Prostate gland (tissue), 2 donors: ENCODE measurements at regions not wholly inside any gene's neighbourhood (a gene's known extent, or its start where the extent isn't known, plus 50 kb on each side); places are given as distances from the start of the nearest gene placed in this dataset.

ENCODE experiments used
- DNase-seq: peaks from one replicate; pipeline ENCODE4 v3.0.0-alpha.2; 2019; ENCODE audit warnings: low spot score
- H3K27ac ChIP-seq, 2 donors: fragments of 200-600 bp; sonication (generic); 2 replicates each; pipeline ENCODE4 v1.5.1; 2017 to 2019
- H3K27me3 ChIP-seq: fragments of 200-600 bp; sonication (generic); replicated peaks from 2 replicates; pipeline ENCODE4 v1.5.1; 2019; ENCODE audit not compliant: insufficient read depth
- H3K36me3 ChIP-seq, 2 donors: fragments of 200-600 bp; sonication (generic); 1 replicate in 1 of 2; 2 replicates in 1 of 2; pipeline versions ENCODE4 v1.5.1 to v1.8.1; 2017 to 2019
- H3K4me1 ChIP-seq: fragments of 200-600 bp; sonication (generic); replicated peaks from 2 replicates; pipeline ENCODE4 v1.5.1; 2019
- H3K4me3 ChIP-seq, 2 donors: fragments of 200-600 bp; sonication (generic); 2 replicates each; pipeline ENCODE4 v1.5.1; 2017 to 2019
- H3K9me3 ChIP-seq: fragments of 200-600 bp; sonication (generic); 2 replicates; pipeline ENCODE4 v1.5.1; 2017
- CTCF ChIP-seq, 4 experiments: fragments of 200-600 bp in 2 of 4; fragments of 450-650 bp in 2 of 4; sonication (generic) in 2 of 4; IDR thresholded peaks; 1 replicate in 3 of 4; 2 replicates in 1 of 4; pipeline ENCODE4 v1.5.1; 2016 to 2019; ENCODE audit warnings: antibody characterized with exemption in 4 of 4, mild to moderate bottlenecking in 2 of 4, moderate library complexity in 2 of 4
- POLR2A ChIP-seq: fragments of 450-650 bp; IDR thresholded peaks from one replicate; pipeline ENCODE4 v1.6.1; 2016; ENCODE audit warnings: antibody characterized with exemption, mild to moderate bottlenecking
- POLR2AphosphoS5 ChIP-seq: sonication (generic); formaldehyde crosslinking; IDR thresholded peaks from one replicate; pipeline ENCODE4 v1.6.1; 2017; ENCODE audit warnings: antibody characterized with exemption
- WGBS: methylation state at CpG from one replicate; pipeline ENCODE4 v1.1.5; 2018; 5-methylcytosine and 5-hydroxymethylcytosine counted together
- intact Hi-C: fragments of 100-400 bp; cut with DNase I; formaldehyde crosslinking; loops from one replicate; pipeline ENCODE4 v1.14.2; 2022

DNA sequence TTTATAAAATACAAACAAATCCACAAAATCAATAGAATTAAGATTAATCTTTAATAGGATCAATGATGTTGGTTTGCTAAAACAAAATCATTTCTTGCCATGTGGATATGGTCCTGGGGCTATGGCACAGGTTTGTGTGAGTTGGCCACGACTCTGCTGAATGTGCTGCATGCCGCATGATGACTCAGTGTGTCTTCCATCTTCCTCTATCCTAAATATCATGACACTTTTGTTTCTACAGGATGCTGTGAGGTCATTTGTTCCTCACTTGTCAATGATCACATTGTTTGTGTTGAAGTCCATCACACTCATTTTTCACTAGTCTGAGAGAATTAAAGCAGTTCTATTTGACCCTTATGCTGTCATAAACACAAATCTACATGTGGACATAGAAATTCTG lies 167.2 kb upstream of the ZBED5 start:
- WGBS, result 77% methylated on average over 2 of the region's 2 CpGs

GRCh38 chr11:11022125-11022730 lies 164.4 kb upstream of the ZBED5 start:
- DNase-seq, result no peak
- TF ChIP-seq POLR2A, result no peak
- TF ChIP-seq CTCF (IDR thresholded peaks at IDR 0.05), result peak in 3 of 4 experiments; percentile 55 to 71 (median 66)
- H3K4me1 ChIP-seq, result no peaks in the 10 kb centered on the region
- 20% methylated on average over 4 of the region's 4 CpGs for WGBS
- no peak overlapping the region for H3K4me3 ChIP-seq
- intact Hi-C loops, result loop anchor here (5.0 kb wide), 1 partner anchor 230 kb away; no protein-coding TSS in a partner anchor
- no peaks in the 10 kb centered on the region for H3K9me3 ChIP-seq
- H3K36me3 ChIP-seq, result no peaks in the 10 kb centered on the region
- no peak overlapping the region for H3K27ac ChIP-seq
- no peaks in the 10 kb centered on the region for H3K27me3 ChIP-seq

More for the DNA sequence above, 167.2 kb upstream of the ZBED5 start:
- Histone ChIP-seq H3K27ac (no peak overlapping the region), H3K27me3 (no peaks in the 10 kb centered on the region), H3K36me3 (no peaks in the 10 kb centered on the region), H3K4me3 (no peak overlapping the region), H3K9me3 (no peaks in the 10 kb centered on the region), H3K4me1 (no peaks in the 10 kb centered on the region)
- intact Hi-C loops, result no loop called here
- no peak for DNase-seq
- TF ChIP-seq CTCF (IDR thresholded peaks at IDR 0.05) (no peak), POLR2AphosphoS5 (no peak), POLR2A (no peak)

GRCh38 chr11:11021563-11021962 lies 163.7 kb upstream of the ZBED5 start:
- Histone ChIP-seq H3K4me1 (no peaks in the 10 kb centered on the region), H3K4me3 (no peak overlapping the region), H3K27ac (no peak overlapping the region), H3K36me3 (no peaks in the 10 kb centered on the region), H3K27me3 (no peaks in the 10 kb centered on the region), H3K9me3 (no peaks in the 10 kb centered on the region)
- DNase-seq, result no peak
- intact Hi-C loops, result loop anchor here (2.0 to 5.0 kb wide), 2 partner anchors 87 to 229 kb away; no protein-coding TSS in a partner anchor
- TF ChIP-seq POLR2AphosphoS5 (no peak), POLR2A (no peak), CTCF (IDR thresholded peaks at IDR 0.05) (no peak)
- 83% methylated on average over 4 of the region's 4 CpGs for WGBS

GRCh38 chr11:11020747-11021149 lies 162.9 kb upstream of the ZBED5 start:
- TF ChIP-seq POLR2AphosphoS5, result no peak
- no peak for TF ChIP-seq CTCF (IDR thresholded peaks at IDR 0.05)
- no peak for TF ChIP-seq POLR2A
- Histone ChIP-seq H3K36me3 (no peaks in the 10 kb centered on the region), H3K27ac (no peak overlapping the region), H3K9me3 (no peaks in the 10 kb centered on the region), H3K4me1 (no peaks in the 10 kb centered on the region), H3K4me3 (no peak overlapping the region), H3K27me3 (no peaks in the 10 kb centered on the region)
- no peak for DNase-seq
- 37% methylated on average over 6 of the region's 6 CpGs for WGBS
- intact Hi-C loops, result loop anchor here (2.0 to 5.0 kb wide), 2 partner anchors 86 to 228 kb away; no protein-coding TSS in a partner anchor

DNA sequence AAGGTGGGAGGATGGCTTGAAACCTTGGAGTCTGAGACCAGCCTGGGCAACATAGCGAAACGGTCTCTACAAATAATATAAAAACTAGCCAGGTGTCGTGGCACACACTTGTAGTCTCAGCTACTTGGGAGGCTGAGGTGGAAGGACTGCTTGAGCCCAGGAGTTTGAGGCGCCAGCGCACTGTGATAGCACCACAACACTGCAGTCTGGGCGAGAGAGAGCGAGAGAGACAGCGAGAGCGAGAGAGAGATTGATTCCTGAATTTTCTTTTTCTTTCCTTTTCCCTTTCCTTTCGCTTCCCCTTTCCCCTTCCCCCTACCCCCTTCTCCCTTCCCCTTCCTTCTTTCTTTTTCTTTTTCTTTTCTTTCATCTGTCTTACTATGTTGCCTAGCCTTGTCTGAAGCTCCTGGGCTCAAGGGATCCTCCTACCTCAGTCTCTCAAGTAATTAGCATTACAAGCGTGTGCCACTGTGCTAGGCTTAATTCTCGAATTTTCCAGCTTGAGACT lies 162.4 kb upstream of the ZBED5 start:
- Histone ChIP-seq H3K27ac (no peak overlapping the region), H3K36me3 (no peaks in the 10 kb centered on the region), H3K27me3 (no peaks in the 10 kb centered on the region), H3K9me3 (no peaks in the 10 kb centered on the region), H3K4me3 (no peak overlapping the region), H3K4me1 (no peaks in the 10 kb centered on the region)
- WGBS, result 88% methylated on average over 12 of the region's 12 CpGs
- TF ChIP-seq POLR2AphosphoS5, result no peak
- TF ChIP-seq CTCF (IDR thresholded peaks at IDR 0.05), result no peak
- TF ChIP-seq POLR2A, result no peak
- DNase-seq, result no peak
- intact Hi-C loops, result loop anchor here (2.0 to 5.0 kb wide), 2 partner anchors 85 to 228 kb away; no protein-coding TSS in a partner anchor
